Breast epithelium (tissue), 4 donors: ENCODE measurements at regions not wholly inside any gene's neighbourhood (a gene's known extent, or its start where the extent isn't known, plus 50 kb on each side); places are given as distances from the start of the nearest gene placed in this dataset.

Experiments
- DNase-seq, 2 donors: peaks; one replicate each; pipeline ENCODE4 v3.0.0-alpha.2; 2019; ENCODE audit warnings: low spot score in 2 of 2
- H3K27ac ChIP-seq, 2 donors: fragments of 200-600 bp; sonication (generic) in 1 of 2; one replicate each; pipeline ENCODE4 v1.5.1; 2016 to 2019; ENCODE audit warnings: mild to moderate bottlenecking in 1 of 2
- H3K27me3 ChIP-seq, 2 donors: fragments of 200-600 bp; sonication (generic) in 1 of 2; one replicate each; pipeline versions ENCODE4 v1.5.1 to v1.6.0; 2017 to 2019; ENCODE audit warnings: control low read depth in 1 of 2, mild to moderate bottlenecking in 1 of 2
- H3K36me3 ChIP-seq: fragments of 200-600 bp; one replicate; pipeline ENCODE4 v1.5.1; 2019
- H3K4me1 ChIP-seq, 2 donors: fragments of 200-600 bp; sonication (generic); one replicate each; pipeline ENCODE4 v1.5.1; 2016 to 2019; ENCODE audit warnings: control low read depth in 1 of 2
- H3K4me3 ChIP-seq, 3 donors: fragments of 200-600 bp; sonication (generic); 1 replicate in 2 of 3; 2 replicates in 1 of 3; pipeline ENCODE4 v1.5.1; 2016 to 2019; ENCODE audit warnings: mild to moderate bottlenecking in 3 of 3, moderate library complexity in 2 of 3
- H3K9me3 ChIP-seq, 2 donors: fragments of 200-600 bp; sonication (generic) in 1 of 2; one replicate each; pipeline ENCODE4 v1.5.1; 2016 to 2019; ENCODE audit warnings: control low read depth in 1 of 2
- CTCF ChIP-seq, 3 donors: fragments of 450-650 bp; IDR thresholded peaks; one replicate each; pipeline ENCODE4 v1.5.1; 2016 to 2017; ENCODE audit warnings: antibody characterized with exemption in 3 of 3, mild to moderate bottlenecking in 3 of 3, moderate library complexity in 3 of 3
- POLR2A ChIP-seq: fragments of 450-650 bp; IDR thresholded peaks from one replicate; pipeline ENCODE4 v1.6.1; 2016; ENCODE audit warnings: antibody characterized with exemption, mild to moderate bottlenecking, moderate library complexity
- POLR2AphosphoS5 ChIP-seq, 3 donors: sonication (generic); formaldehyde crosslinking; IDR thresholded peaks; one replicate each; pipeline ENCODE4 v1.6.1; 2017; ENCODE audit warnings: antibody characterized with exemption in 3 of 3
- intact Hi-C: fragments of 100-400 bp; cut with DNase I; formaldehyde crosslinking; loops from one replicate; pipeline ENCODE4 v1.15.1; 2023; ENCODE audit warnings: low total_unique reads

- TF ChIP-seq POLR2A, result no peak
- no peak for TF ChIP-seq POLR2AphosphoS5 (IDR thresholded peaks at IDR 0.05)
- TF ChIP-seq CTCF (IDR thresholded peaks at IDR 0.05), result no peak
- intact Hi-C loops, result no loop called here
These were observed 345.3 kb downstream of the NUAK1 start for GRCh38 chr12:105793421-105793820.

GRCh38 chr12:105798256-105798845, 340.4 kb downstream of the NUAK1 start:
- TF ChIP-seq POLR2A, result no peak
- no peak for TF ChIP-seq POLR2AphosphoS5 (IDR thresholded peaks at IDR 0.05)
- no peak for TF ChIP-seq CTCF (IDR thresholded peaks at IDR 0.05)
- DNase-seq, result no peak
- H3K9me3 ChIP-seq, result no peaks in the 10 kb centered on the region
- H3K4me1 ChIP-seq, result no peaks in the 10 kb centered on the region
- H3K27me3 ChIP-seq, result no peaks in the 10 kb centered on the region
- H3K4me3 ChIP-seq, result no peak overlapping the region
- no peak overlapping the region for H3K27ac ChIP-seq
- no peaks in the 10 kb centered on the region for H3K36me3 ChIP-seq
- intact Hi-C loops, result no loop called here

More at GRCh38 chr12:105793421-105793820, 345.3 kb downstream of the NUAK1 start:
- Histone ChIP-seq H3K27me3 (no peaks in the 10 kb centered on the region), H3K4me1 (no peaks in the 10 kb centered on the region), H3K27ac (no peak overlapping the region), H3K9me3 (peaks cover 0 to 19% of the 10 kb centered on the region in 2 donors), H3K4me3 (no peak overlapping the region), H3K36me3 (no peaks in the 10 kb centered on the region)
- DNase-seq, result no peak

- TF ChIP-seq POLR2AphosphoS5 (IDR thresholded peaks at IDR 0.05) (no peak), POLR2A (no peak), CTCF (IDR thresholded peaks at IDR 0.05) (no peak)
- Histone ChIP-seq H3K9me3 (no peaks in the 10 kb centered on the region), H3K27me3 (no peaks in the 10 kb centered on the region), H3K27ac (no peak overlapping the region), H3K36me3 (no peaks in the 10 kb centered on the region), H3K4me1 (no peaks in the 10 kb centered on the region), H3K4me3 (no peak overlapping the region)
- no peak for DNase-seq
- intact Hi-C loops, result no loop called here
These were observed 339.7 kb downstream of the NUAK1 start for GRCh38 chr12:105799103-105799502.

- DNase-seq, result no peak
- TF ChIP-seq CTCF (IDR thresholded peaks at IDR 0.05) (no peak), POLR2A (no peak), POLR2AphosphoS5 (IDR thresholded peaks at IDR 0.05) (no peak)
- intact Hi-C loops, result no loop called here
- H3K36me3 ChIP-seq, result no peaks in the 10 kb centered on the region
- no peaks in the 10 kb centered on the region for H3K9me3 ChIP-seq
- H3K27ac ChIP-seq, result no peak overlapping the region
- no peaks in the 10 kb centered on the region for H3K4me1 ChIP-seq
- no peak overlapping the region for H3K4me3 ChIP-seq
- H3K27me3 ChIP-seq, result no peaks in the 10 kb centered on the region
These were observed 337.4 kb downstream of the NUAK1 start for GRCh38 chr12:105801351-105801750.

- TF ChIP-seq POLR2AphosphoS5 (IDR thresholded peaks at IDR 0.05) (no peak), POLR2A (no peak), CTCF (IDR thresholded peaks at IDR 0.05) (no peak)
- Histone ChIP-seq H3K9me3 (no peaks in the 10 kb centered on the region), H3K4me1 (no peaks in the 10 kb centered on the region), H3K27me3 (no peaks in the 10 kb centered on the region), H3K4me3 (no peak overlapping the region), H3K27ac (no peak overlapping the region), H3K36me3 (no peaks in the 10 kb centered on the region)
- DNase-seq, result no peak
- intact Hi-C loops, result no loop called here
These were observed 335.5 kb downstream of the NUAK1 start for GRCh38 chr12:105803292-105803691.
